Endothelial cell of umbilical vein (primary cell): ENCODE measurements at regions not wholly inside any gene's neighbourhood (a gene's known extent, or its start where the extent isn't known, plus 50 kb on each side); places are given as distances from the start of the nearest gene placed in this dataset.

ENCODE experiments used
- EZH2 ChIP-seq: IDR thresholded peaks from 2 replicates; pipeline ENCODE4 v1.6.1; 2012; ENCODE audit warnings: borderline replicate concordance, low read depth, mild to moderate bottlenecking, moderate library complexity, low read length, inconsistent platforms; ENCODE audit not compliant: severe bottlenecking
- GATA2 ChIP-seq: IDR thresholded peaks from 2 replicates; pipeline ENCODE4 v1.7.0; 2011; ENCODE audit warnings: low read depth, mild to moderate bottlenecking, moderate library complexity, mixed read lengths, low read length; ENCODE audit not compliant: insufficient read length, insufficient read depth
- MYC ChIP-seq: IDR thresholded peaks from one replicate; pipeline ENCODE4 v1.6.1; 2011; ENCODE audit warnings: mild to moderate bottlenecking, low read depth, low read length
- POLR2A ChIP-seq: IDR thresholded peaks from 2 replicates; pipeline ENCODE4 v1.6.1; 2012; ENCODE audit warnings: low read depth, mild to moderate bottlenecking, control low read depth, low read length
- POLR2AphosphoS5 ChIP-seq: IDR thresholded peaks from 2 replicates; pipeline ENCODE4 v1.6.1; 2012; ENCODE audit warnings: low read depth, mild to moderate bottlenecking, control low read depth, low read length, moderate library complexity; ENCODE audit not compliant: insufficient read depth
- TF ChIP-seq, protein P1 (sequence below), 2 donors: IDR thresholded peaks; 1 replicate in 1 of 2; 2 replicates in 1 of 2; pipeline ENCODE4 v1.5.1; 2011; ENCODE audit warnings: low read length in 2 of 2, mild to moderate bottlenecking in 2 of 2, moderate library complexity in 2 of 2, control low read depth in 1 of 2, inconsistent platforms in 1 of 2, low read depth in 1 of 2; ENCODE audit not compliant: insufficient read depth in 1 of 2; ENCODE audit errors: extremely low read depth in 1 of 2
- TF ChIP-seq, protein P2 (sequence below): IDR thresholded peaks from 2 replicates; pipeline ENCODE4 v1.6.1; 2011; ENCODE audit not compliant: insufficient read depth, insufficient read length

DNA sequence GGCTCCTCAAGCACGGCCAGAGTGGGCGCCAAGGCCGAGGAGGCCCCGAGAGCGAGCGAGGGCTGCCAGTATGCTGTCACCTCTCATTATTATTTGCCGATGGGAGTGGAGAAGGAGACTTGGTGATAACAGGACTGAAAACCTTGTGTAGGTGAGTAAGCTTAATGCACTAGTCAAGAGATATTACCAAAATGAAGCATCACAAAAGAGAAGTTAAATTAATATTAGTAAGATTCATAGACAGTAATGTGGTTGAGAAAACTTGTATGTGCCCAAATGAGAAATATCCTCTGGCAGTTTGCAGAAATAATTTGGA, 204.5 kb upstream of the SLITRK1 start:
- TF ChIP-seq, protein P1, sequence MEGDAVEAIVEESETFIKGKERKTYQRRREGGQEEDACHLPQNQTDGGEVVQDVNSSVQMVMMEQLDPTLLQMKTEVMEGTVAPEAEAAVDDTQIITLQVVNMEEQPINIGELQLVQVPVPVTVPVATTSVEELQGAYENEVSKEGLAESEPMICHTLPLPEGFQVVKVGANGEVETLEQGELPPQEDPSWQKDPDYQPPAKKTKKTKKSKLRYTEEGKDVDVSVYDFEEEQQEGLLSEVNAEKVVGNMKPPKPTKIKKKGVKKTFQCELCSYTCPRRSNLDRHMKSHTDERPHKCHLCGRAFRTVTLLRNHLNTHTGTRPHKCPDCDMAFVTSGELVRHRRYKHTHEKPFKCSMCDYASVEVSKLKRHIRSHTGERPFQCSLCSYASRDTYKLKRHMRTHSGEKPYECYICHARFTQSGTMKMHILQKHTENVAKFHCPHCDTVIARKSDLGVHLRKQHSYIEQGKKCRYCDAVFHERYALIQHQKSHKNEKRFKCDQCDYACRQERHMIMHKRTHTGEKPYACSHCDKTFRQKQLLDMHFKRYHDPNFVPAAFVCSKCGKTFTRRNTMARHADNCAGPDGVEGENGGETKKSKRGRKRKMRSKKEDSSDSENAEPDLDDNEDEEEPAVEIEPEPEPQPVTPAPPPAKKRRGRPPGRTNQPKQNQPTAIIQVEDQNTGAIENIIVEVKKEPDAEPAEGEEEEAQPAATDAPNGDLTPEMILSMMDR (IDR thresholded peaks at IDR 0.05; ENCODE audit: extremely low read depth in 1 of 2, insufficient read depth in 1 of 2, low read depth in 1 of 2, low read length in 2 of 2) = no peak
- TF ChIP-seq POLR2AphosphoS5 (no peak), MYC (no peak), POLR2A (no peak), EZH2 (no peak), GATA2 (no peak)
- TF ChIP-seq, protein P2, sequence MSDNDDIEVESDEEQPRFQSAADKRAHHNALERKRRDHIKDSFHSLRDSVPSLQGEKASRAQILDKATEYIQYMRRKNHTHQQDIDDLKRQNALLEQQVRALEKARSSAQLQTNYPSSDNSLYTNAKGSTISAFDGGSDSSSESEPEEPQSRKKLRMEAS = no peak
